OCI-LY3 (cell line): ENCODE measurements at regions not wholly inside any gene's neighbourhood (a gene's known extent, or its start where the extent isn't known, plus 50 kb on each side); places are given as distances from the start of the nearest gene placed in this dataset.
"Not testable (repeated sequence)": the region's sequence is repeated elsewhere in the genome, so short reads cannot be mapped to it uniquely, and the experiment has no call there.

ENCODE experiments used
- H2AFZ ChIP-seq: fragments of 200-600, 300-600 bp; shearing (Covaris generic); 2 replicates; pipeline ENCODE4 v1.6.0; 2014; ENCODE audit warnings: antibody characterized with exemption, low read depth, low read length
- H3K27ac ChIP-seq: fragments of 200-600, 300-600 bp; sonication (generic); 2 replicates; pipeline ENCODE4 v1.5.1; 2014; ENCODE audit warnings: mild to moderate bottlenecking, low read length, moderate library complexity, mixed read lengths
- H3K27me3 ChIP-seq: fragments of 200-600, 300-600 bp; sonication (generic); 2 replicates; pipeline ENCODE4 v1.6.1; 2014; ENCODE audit warnings: low read depth, low read length, mixed read lengths
- H3K36me3 ChIP-seq: fragments of 200-600, 300-600 bp; sonication (generic); replicated peaks from 2 replicates; pipeline ENCODE3; 2014; ENCODE audit warnings: low read depth, low read length, mixed read lengths
- H3K4me1 ChIP-seq: fragments of 300-600, 200-600 bp; sonication (generic); 2 replicates; pipeline ENCODE4 v1.6.1; 2014; ENCODE audit warnings: low read length, mixed read lengths
- H3K4me2 ChIP-seq: fragments of 200-600, 300-600 bp; sonication (generic); 2 replicates; pipeline ENCODE4 v1.6.1; 2014; ENCODE audit warnings: low read length, mixed read lengths
- H3K4me3 ChIP-seq: fragments of 300-600, 200-600 bp; sonication (generic); 2 replicates; pipeline ENCODE4 v1.5.1; 2014; ENCODE audit warnings: antibody characterized with exemption, mild to moderate bottlenecking, low read length, moderate library complexity
- H3K79me2 ChIP-seq: fragments of 300-600, 200-600 bp; shearing (Covaris generic); 2 replicates; pipeline ENCODE4 v1.6.1; 2014; ENCODE audit warnings: mild to moderate bottlenecking, low read length, mixed read lengths
- H3K9ac ChIP-seq: fragments of 300-600, 200-600 bp; shearing (Covaris generic); 2 replicates; pipeline ENCODE4 v1.6.0; 2014; ENCODE audit warnings: mild to moderate bottlenecking, low read length, moderate library complexity
- H3K9me3 ChIP-seq: fragments of 200-600, 300-600 bp; shearing (Covaris generic); 2 replicates; pipeline ENCODE4 v1.6.1; 2014; ENCODE audit warnings: low read length, mixed read lengths; ENCODE audit not compliant: insufficient read depth
- H4K20me1 ChIP-seq: fragments of 200-600, 300-600 bp; sonication (generic); 2 replicates; pipeline ENCODE4 v1.6.1; 2016; ENCODE audit warnings: low read length, mixed read lengths; ENCODE audit not compliant: insufficient read depth
- EZH2phosphoT487 ChIP-seq: fragments of 200-600 bp; shearing (Covaris generic); IDR thresholded peaks from 2 replicates; pipeline ENCODE4 v1.6.1; 2018; ENCODE audit warnings: antibody characterized with exemption, mixed run types, low read depth
- TF ChIP-seq, protein P1 (sequence below): fragments of 200-600, 300-600 bp; sonication (generic); IDR thresholded peaks from 2 replicates; pipeline ENCODE4 v1.5.1; 2014; ENCODE audit warnings: antibody characterized with exemption, low read length, low read depth

DNA sequence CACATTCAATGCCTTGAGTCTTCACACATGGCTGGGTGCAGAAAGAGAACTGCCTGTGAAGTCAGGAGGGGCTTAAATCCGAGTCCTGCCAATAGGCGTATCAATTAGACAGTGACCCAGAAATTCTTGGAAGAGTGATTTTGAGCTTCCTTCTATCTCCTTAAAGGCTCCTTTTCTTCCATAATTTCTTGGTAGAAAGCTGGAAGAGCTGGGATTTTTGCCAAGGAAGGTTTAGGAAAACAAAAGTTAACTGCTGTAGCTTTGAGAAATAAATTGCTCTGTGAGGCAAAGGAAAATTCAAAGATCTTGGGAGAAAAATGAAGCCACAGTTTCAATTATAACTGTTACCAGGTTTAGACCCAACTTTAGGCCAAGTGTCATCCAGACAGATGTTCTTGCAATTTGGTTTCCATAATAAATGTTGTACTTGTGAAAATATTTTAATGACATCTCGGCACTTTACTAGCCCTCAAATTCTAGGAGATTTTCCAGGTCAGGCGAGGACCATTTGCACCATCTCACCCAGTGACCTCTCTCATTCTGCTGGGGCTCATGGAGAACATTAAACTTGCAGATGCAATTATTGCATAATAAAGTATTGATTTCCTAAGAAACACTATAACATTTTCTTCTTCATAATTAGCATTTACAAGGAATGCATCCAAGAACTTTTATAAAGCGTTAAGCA is 329.7 kb upstream of the MEIS1 start:
- H3K4me1 ChIP-seq = no peaks in the 10 kb centered on the region
- H3K36me3 ChIP-seq = peaks cover 3% of the 10 kb centered on the region
- no peaks in the 10 kb centered on the region for H3K79me2 ChIP-seq
- H3K9me3 ChIP-seq = peaks cover 12% of the 10 kb centered on the region
- no peak overlapping the region for H2AFZ ChIP-seq
- H3K27me3 ChIP-seq = no peaks in the 10 kb centered on the region
- H3K4me3 ChIP-seq = no peak overlapping the region
- H3K27ac ChIP-seq = no peak overlapping the region
- H4K20me1 ChIP-seq = no peaks in the 10 kb centered on the region
- TF ChIP-seq, protein P1, sequence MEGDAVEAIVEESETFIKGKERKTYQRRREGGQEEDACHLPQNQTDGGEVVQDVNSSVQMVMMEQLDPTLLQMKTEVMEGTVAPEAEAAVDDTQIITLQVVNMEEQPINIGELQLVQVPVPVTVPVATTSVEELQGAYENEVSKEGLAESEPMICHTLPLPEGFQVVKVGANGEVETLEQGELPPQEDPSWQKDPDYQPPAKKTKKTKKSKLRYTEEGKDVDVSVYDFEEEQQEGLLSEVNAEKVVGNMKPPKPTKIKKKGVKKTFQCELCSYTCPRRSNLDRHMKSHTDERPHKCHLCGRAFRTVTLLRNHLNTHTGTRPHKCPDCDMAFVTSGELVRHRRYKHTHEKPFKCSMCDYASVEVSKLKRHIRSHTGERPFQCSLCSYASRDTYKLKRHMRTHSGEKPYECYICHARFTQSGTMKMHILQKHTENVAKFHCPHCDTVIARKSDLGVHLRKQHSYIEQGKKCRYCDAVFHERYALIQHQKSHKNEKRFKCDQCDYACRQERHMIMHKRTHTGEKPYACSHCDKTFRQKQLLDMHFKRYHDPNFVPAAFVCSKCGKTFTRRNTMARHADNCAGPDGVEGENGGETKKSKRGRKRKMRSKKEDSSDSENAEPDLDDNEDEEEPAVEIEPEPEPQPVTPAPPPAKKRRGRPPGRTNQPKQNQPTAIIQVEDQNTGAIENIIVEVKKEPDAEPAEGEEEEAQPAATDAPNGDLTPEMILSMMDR = no peak
- TF ChIP-seq EZH2phosphoT487 = no peak
- H3K9ac ChIP-seq = no peak overlapping the region
- H3K4me2 ChIP-seq = no peak overlapping the region

DNA sequence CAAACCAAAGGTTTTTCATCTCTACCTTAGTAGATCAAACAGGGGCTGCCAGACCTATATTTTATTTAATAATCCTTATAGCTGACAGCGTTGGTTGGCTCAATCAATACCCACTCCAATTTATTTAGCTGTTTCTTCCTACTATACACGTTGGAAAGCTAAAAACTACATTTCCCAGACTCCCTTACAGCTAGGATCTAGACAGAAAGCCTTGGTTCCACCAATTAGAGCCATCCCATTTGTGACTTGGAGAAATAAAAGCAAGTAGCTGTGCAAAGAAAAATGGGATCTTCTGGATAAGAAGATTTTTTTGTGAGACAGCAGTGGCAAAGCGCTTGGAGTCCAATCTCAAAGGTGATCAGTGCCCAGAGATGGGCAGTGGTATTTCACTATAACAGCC is 331.3 kb upstream of the MEIS1 start:
- H3K4me2 ChIP-seq = no peak overlapping the region
- H3K36me3 ChIP-seq = no peaks in the 10 kb centered on the region
- H3K9me3 ChIP-seq = no peaks in the 10 kb centered on the region
- H3K4me3 ChIP-seq = no peak overlapping the region
- no peak overlapping the region for H3K27ac ChIP-seq
- no peaks in the 10 kb centered on the region for H3K79me2 ChIP-seq
- H3K27me3 ChIP-seq = no peaks in the 10 kb centered on the region
- no peak overlapping the region for H2AFZ ChIP-seq
- no peaks in the 10 kb centered on the region for H3K4me1 ChIP-seq
- TF ChIP-seq, protein P1 = no peak
- TF ChIP-seq EZH2phosphoT487 = no peak
- H4K20me1 ChIP-seq = no peaks in the 10 kb centered on the region
- H3K9ac ChIP-seq = no peak overlapping the region

- Histone ChIP-seq H3K27ac (no peak overlapping the region), H3K4me3 (no peak overlapping the region), H3K4me1 (no peaks in the 10 kb centered on the region), H3K9ac (no peak overlapping the region), H3K79me2 (no peaks in the 10 kb centered on the region), H4K20me1 (no peaks in the 10 kb centered on the region), H3K4me2 (no peak overlapping the region), H3K36me3 (no peaks in the 10 kb centered on the region), H3K27me3 (no peaks in the 10 kb centered on the region), H3K9me3 (no peaks in the 10 kb centered on the region), H2AFZ (no peak overlapping the region)
- TF ChIP-seq, protein P1 = no peak
- TF ChIP-seq EZH2phosphoT487 = no peak
These were observed 333.7 kb upstream of the MEIS1 start for GRCh38 chr2:66101206-66101605.

DNA sequence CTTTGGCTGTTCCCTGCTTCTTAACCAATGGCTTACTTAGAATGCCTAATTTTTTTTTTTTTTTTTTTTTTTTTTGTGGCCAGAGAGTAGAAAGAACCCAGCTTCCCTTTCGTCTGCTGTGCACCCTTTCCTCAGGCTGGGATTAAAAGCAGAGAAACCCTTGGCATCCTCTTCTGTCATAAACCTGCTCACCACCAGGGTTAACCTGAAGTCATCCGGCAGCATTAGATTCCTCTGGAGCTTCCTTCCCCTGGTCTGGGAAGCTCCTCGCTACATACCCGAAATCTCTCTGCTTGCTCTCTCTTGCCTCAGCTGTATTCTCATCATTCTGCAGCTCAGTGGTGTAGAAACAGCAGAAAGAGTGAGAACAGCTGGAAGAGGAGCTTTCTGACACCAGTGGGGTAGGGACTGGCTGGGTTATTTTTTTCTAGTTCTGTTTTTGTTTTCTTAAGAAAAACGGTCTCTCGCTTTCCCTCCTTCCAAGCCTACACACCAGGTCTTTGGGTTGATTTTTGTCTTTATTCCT is 339.0 kb upstream of the MEIS1 start:
- no peak overlapping the region for H3K4me3 ChIP-seq
- H2AFZ ChIP-seq = no peak overlapping the region
- H3K27ac ChIP-seq = no peak overlapping the region
- H3K9me3 ChIP-seq = no peaks in the 10 kb centered on the region
- H3K27me3 ChIP-seq = no peaks in the 10 kb centered on the region
- no peaks in the 10 kb centered on the region for H4K20me1 ChIP-seq
- H3K4me1 ChIP-seq = no peaks in the 10 kb centered on the region
- H3K9ac ChIP-seq = no peak overlapping the region
- TF ChIP-seq EZH2phosphoT487 = no peak
- TF ChIP-seq, protein P1 = no peak
- no peaks in the 10 kb centered on the region for H3K79me2 ChIP-seq
- no peak overlapping the region for H3K4me2 ChIP-seq
- H3K36me3 ChIP-seq = no peaks in the 10 kb centered on the region

- H3K4me3 ChIP-seq, H3K4me2 ChIP-seq, H3K36me3 ChIP-seq, H3K27me3 ChIP-seq, H3K27ac ChIP-seq, H2AFZ ChIP-seq, H4K20me1 ChIP-seq, H3K9ac ChIP-seq, H3K79me2 ChIP-seq, H3K9me3 ChIP-seq, H3K4me1 ChIP-seq: not testable (repeated sequence)
These were observed 340.2 kb upstream of the MEIS1 start for GRCh38 chr2:66094689-66095088.
